Spleen (tissue), 7 donors: ENCODE measurements at regions not wholly inside any gene's neighbourhood (a gene's known extent, or its start where the extent isn't known, plus 50 kb on each side); places are given as distances from the start of the nearest gene placed in this dataset.

Experiments
- CTCF ChIP-seq, 11 experiments: fragments of 200-600 bp in 7 of 11; fragments of 450-650 bp in 4 of 11; sonication (generic) in 4 of 11; IDR thresholded peaks in 8 of 11; conservative IDR thresholded peaks in 3 of 11; 1 replicate in 7 of 11; 2 replicates in 4 of 11; pipeline versions ENCODE4 v1.4.0 to v1.8.0; 2016 to 2021; ENCODE audit warnings: antibody characterized with exemption in 11 of 11, inconsistent platforms in 4 of 11, mild to moderate bottlenecking in 1 of 11
- POLR2AphosphoS5 ChIP-seq, 3 donors: sonication (generic); formaldehyde crosslinking; IDR thresholded peaks; one replicate each; pipeline ENCODE4 v1.5.1; 2017; ENCODE audit warnings: antibody characterized with exemption in 3 of 3
- donor health status: DM: no; HTN: no; CAD: no; lungs with moderate emphysema.
- donor health status: DM: no; HTN: no; CAD: no.
- donor health status: DM: no; HTN: no; CAD: no.

DNA sequence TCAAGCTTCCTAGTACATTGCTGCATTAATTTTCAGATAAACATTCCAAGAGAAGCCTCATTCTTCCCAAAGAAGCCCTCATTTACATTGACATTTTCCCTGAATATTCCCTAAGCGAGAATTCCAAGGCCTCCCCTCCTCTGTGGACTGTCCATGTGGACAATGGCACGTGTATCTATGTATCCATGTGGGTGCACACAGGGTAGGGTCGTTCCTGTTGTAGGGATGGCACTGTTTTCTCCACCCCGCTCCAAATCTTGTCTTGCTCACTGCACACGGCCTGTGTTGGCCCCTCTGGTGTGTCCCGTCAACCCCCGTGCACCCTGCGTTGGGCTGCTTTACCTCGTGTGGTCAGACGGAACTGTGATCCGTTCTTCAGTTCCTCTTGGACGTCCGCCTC lies 104.7 kb upstream of the IRX2 start:
- TF ChIP-seq CTCF (IDR thresholded peaks at IDR 0.05 in 8 of 11, conservative IDR thresholded peaks at IDR 0.05 in 3 of 11) (no peak), POLR2AphosphoS5 (IDR thresholded peaks at IDR 0.05) (no peak)
